OCI-LY7 (cell line): ENCODE measurements at regions not wholly inside any gene's neighbourhood (a gene's known extent, or its start where the extent isn't known, plus 50 kb on each side); places are given as distances from the start of the nearest gene placed in this dataset.

ENCODE experiments used
- BruUV-seq: library from RNA; stranded (reverse); fragments of 400-500 nt; replicated peaks from 2 replicates; lab custom pipeline; 2021; lab: Mats Ljungman, UMichigan
- CTCF ChIA-PET: fragments of 300-600 bp; sonication (Branson Sonifier 250); formaldehyde crosslinking; loops from one replicate; lab custom pipeline; 2022; ENCODE audit warnings: antibody characterized with exemption; ENCODE audit not compliant: unreplicated experiment; lab: Charles Lee
- POLR2A ChIA-PET: fragments of 300-600 bp; sonication (Branson Sonifier 250); formaldehyde crosslinking; loops from one replicate; lab custom pipeline; 2022; ENCODE audit warnings: antibody characterized with exemption; lab: Charles Lee
- DNase-seq: peaks from one replicate; pipeline ENCODE4 v3.0.0-alpha.2; 2015; ENCODE audit warnings: low spot score
- H2AFZ ChIP-seq: fragments of 200-600 bp; sonication (generic), shearing (Covaris generic); 2 replicates; pipeline ENCODE4 v1.6.1; 2014; ENCODE audit warnings: mild to moderate bottlenecking, antibody characterized with exemption, low read length, moderate library complexity
- H3K27ac ChIP-seq: fragments of 200-600 bp; sonication (generic); 2 replicates; pipeline ENCODE4 v1.5.1; 2014; ENCODE audit warnings: mixed run types, low read depth, mild to moderate bottlenecking, moderate library complexity, low read length, inconsistent platforms; ENCODE audit not compliant: poor library complexity, severe bottlenecking
- H3K36me3 ChIP-seq: fragments of 200-600 bp; sonication (generic); 2 replicates; pipeline ENCODE4 v1.6.1; 2014; ENCODE audit warnings: mild to moderate bottlenecking, antibody characterized with exemption, low read length, moderate library complexity, mixed read lengths; ENCODE audit not compliant: insufficient read depth
- H3K4me1 ChIP-seq: fragments of 200-600 bp; sonication (generic); 2 replicates; pipeline ENCODE4 v1.5.1; 2014; ENCODE audit warnings: mild to moderate bottlenecking, low read length; ENCODE audit not compliant: insufficient read depth, poor library complexity, severe bottlenecking
- H3K4me2 ChIP-seq: fragments of 200-600 bp; sonication (generic); 2 replicates; pipeline ENCODE4 v1.6.1; 2014; ENCODE audit warnings: mild to moderate bottlenecking, low read length
- H3K4me3 ChIP-seq: fragments of 200-600 bp; sonication (generic); 2 replicates; pipeline ENCODE4 v1.5.1; 2014; ENCODE audit warnings: mild to moderate bottlenecking, low read depth, low read length; ENCODE audit not compliant: poor library complexity, severe bottlenecking
- H3K79me2 ChIP-seq: fragments of 200-600 bp; sonication (generic); 2 replicates; pipeline ENCODE4 v1.6.1; 2016; ENCODE audit warnings: low read depth, mild to moderate bottlenecking, low read length, moderate library complexity, mixed read lengths; ENCODE audit not compliant: insufficient read depth
- H3K9me2 ChIP-seq: fragments of 200-600 bp; sonication (generic); 2 replicates; pipeline ENCODE4 v1.6.1; 2016; ENCODE audit warnings: mild to moderate bottlenecking, low read length, mixed read lengths; ENCODE audit not compliant: insufficient read depth
- H3K9me3 ChIP-seq: fragments of 200-600 bp; sonication (generic); 2 replicates; pipeline ENCODE4 v1.6.1; 2014; ENCODE audit warnings: mild to moderate bottlenecking, mixed run types, low read length, mixed read lengths
- H4K20me1 ChIP-seq: fragments of 200-600 bp; sonication (generic); 2 replicates; pipeline ENCODE4 v1.6.1; 2014; ENCODE audit warnings: mild to moderate bottlenecking, antibody characterized with exemption, low read length, moderate library complexity, mixed read lengths; ENCODE audit not compliant: insufficient read depth
- CTCF ChIP-seq: fragments of 200-600 bp; sonication (generic); conservative IDR thresholded peaks from 2 replicates; pipeline ENCODE4 v1.5.1; 2014; ENCODE audit warnings: mild to moderate bottlenecking, antibody characterized with exemption, low read length, moderate library complexity, mixed read lengths
- EZH2phosphoT487 ChIP-seq: fragments of 200-600 bp; sonication (generic); IDR thresholded peaks from 2 replicates; pipeline ENCODE4 v1.6.1; 2018; ENCODE audit warnings: low read depth, borderline replicate concordance, mild to moderate bottlenecking, mixed run types, antibody characterized with exemption, low read length, moderate library complexity, mixed read lengths
- intact Hi-C: fragments of 100-400 bp; cut with micrococcal nuclease; formaldehyde crosslinking; loops from one replicate; pipeline ENCODE4 v1.10.0; 2022; ENCODE audit not compliant: unreplicated experiment

DNA sequence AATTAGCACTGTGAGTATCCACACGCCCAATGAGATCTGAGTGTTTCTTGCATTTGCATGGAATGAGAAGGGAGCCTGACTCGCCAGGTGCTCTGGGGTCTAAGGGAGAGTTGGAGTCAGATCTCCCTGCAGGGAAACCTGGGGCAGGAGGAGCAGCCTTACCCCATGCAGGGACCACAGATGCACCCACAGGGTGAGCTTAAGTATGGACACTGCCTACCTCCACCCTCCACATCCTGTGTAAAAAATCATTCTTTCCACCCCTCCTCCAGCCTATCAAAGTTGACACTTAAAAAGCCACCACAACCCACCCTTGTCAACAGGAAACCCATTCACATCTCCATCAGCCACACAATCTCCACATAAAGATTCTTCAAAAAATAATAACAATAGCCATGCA lies 67.0 kb upstream of the IGLL5 start:
- peak overlapping the region; percentile 54 for H3K4me3 ChIP-seq
- no TSS peak for BruUV-seq
- ChIA-PET CTCF (interaction anchor here (0.9 to 1.8 kb wide), 3 partner anchors 9 to 64 kb away, joined by 3 to 5 read pairs (median 3); no protein-coding TSS in a partner anchor), POLR2A (interaction anchor here (1.3 kb wide), 1 partner anchor 29 kb away, joined by 6 read pairs; no protein-coding TSS in a partner anchor)
- intact Hi-C loops: no loop called here
- H3K79me2 ChIP-seq: no peaks in the 10 kb centered on the region
- H3K4me2 ChIP-seq: peak overlapping the region; percentile 71
- peaks cover 100% of the 10 kb centered on the region for H3K4me1 ChIP-seq
- H3K27ac ChIP-seq: peak overlapping the region; percentile 83
- H3K9me3 ChIP-seq: no peaks in the 10 kb centered on the region
- no peaks in the 10 kb centered on the region for H3K9me2 ChIP-seq
- DNase-seq: peak; percentile 72
- no peaks in the 10 kb centered on the region for H3K36me3 ChIP-seq
- TF ChIP-seq EZH2phosphoT487: no peak
- TF ChIP-seq CTCF: no peak
- no peak overlapping the region for H2AFZ ChIP-seq
- no peaks in the 10 kb centered on the region for H4K20me1 ChIP-seq

- H3K9me3 ChIP-seq: no peaks in the 10 kb centered on the region
- H3K27ac ChIP-seq: peak overlapping the region; percentile 83
- H3K9me2 ChIP-seq: no peaks in the 10 kb centered on the region
- intact Hi-C loops: no loop called here
- H3K79me2 ChIP-seq: no peaks in the 10 kb centered on the region
- no peaks in the 10 kb centered on the region for H3K36me3 ChIP-seq
- H3K4me3 ChIP-seq: no peak overlapping the region
- H3K4me1 ChIP-seq: peaks cover 100% of the 10 kb centered on the region
- TF ChIP-seq CTCF (no peak), EZH2phosphoT487 (no peak)
- no peak for DNase-seq
- no TSS peak for BruUV-seq
- ChIA-PET CTCF (no interaction called here), POLR2A (interaction anchor here (0.5 to 1.3 kb wide), 3 partner anchors 28 to 446 kb away, joined by 3 to 6 read pairs (median 3); no protein-coding TSS in a partner anchor)
- H4K20me1 ChIP-seq: no peaks in the 10 kb centered on the region
- no peak overlapping the region; the same call in 1 of the 2 replicates for H2AFZ ChIP-seq
- peak overlapping the region; percentile 59 for H3K4me2 ChIP-seq
Measured at GRCh38 chr22:22821340-22821739, 66.3 kb upstream of the IGLL5 start.

DNA sequence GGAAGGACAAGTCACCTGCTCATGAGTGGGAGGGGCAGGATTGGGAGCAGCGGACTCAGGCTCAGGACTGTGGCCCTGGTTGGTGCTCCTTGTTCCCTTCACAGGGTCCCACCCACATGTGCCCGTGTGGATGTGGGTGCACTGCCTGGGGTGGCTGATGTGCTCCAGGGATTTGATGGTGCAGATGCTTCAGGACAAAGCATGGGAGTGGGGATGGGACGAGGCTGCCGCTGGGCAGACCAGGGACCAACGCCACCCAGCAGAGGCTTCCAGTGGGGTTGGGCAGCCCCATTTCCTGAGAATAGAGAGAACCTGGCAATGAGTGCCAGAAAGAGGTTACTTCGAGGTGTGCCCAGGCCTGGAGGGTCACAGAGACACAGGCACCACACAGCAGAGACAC lies 65.5 kb upstream of the IGLL5 start:
- peak overlapping the region; percentile 26; the same call in 1 of the 2 replicates for H2AFZ ChIP-seq

More for the DNA sequence above, 65.5 kb upstream of the IGLL5 start:
- TF ChIP-seq EZH2phosphoT487 (no peak), CTCF (no peak)
- Histone ChIP-seq H3K4me2 (peak overlapping the region; percentile 59), H3K36me3 (no peaks in the 10 kb centered on the region), H3K9me3 (no peaks in the 10 kb centered on the region), H3K79me2 (no peaks in the 10 kb centered on the region), H4K20me1 (no peaks in the 10 kb centered on the region), H3K9me2 (no peaks in the 10 kb centered on the region), H3K27ac (peak overlapping the region; percentile 83), H3K4me1 (peaks cover 92% of the 10 kb centered on the region), H3K4me3 (peak overlapping the region; percentile 24)
- CTCF ChIA-PET: interaction anchor here (0.9 to 1.0 kb wide), 2 partner anchors 28 to 34 kb away, joined by 3 read pairs; no protein-coding TSS in a partner anchor
- DNase-seq: no peak
- no TSS peak for BruUV-seq
- POLR2A ChIA-PET: interaction anchor here (0.6 to 1.1 kb wide), 3 partner anchors 9 to 20 kb away, joined by 3 read pairs; no protein-coding TSS in a partner anchor
- intact Hi-C loops: no loop called here
